SK-N-SH treated with all-trans-retinoic acid at 6 μM for 48 hours (cell line): ENCODE measurements at regions not wholly inside any gene's neighbourhood (a gene's known extent, or its start where the extent isn't known, plus 50 kb on each side); places are given as distances from the start of the nearest gene placed in this dataset.

ENCODE experiments used
- ATAC-seq: fragments of 200-7000 bp; cut with Tn5 transposase; 3 replicates; pipeline ENCODE4 v1.9.1; 2020; ENCODE audit warnings: mild to moderate bottlenecking, moderate library complexity
- ARNTL ChIP-seq: fragments of 450-650 bp; formaldehyde crosslinking; IDR thresholded peaks from 2 replicates; pipeline ENCODE4 v1.5.0; 2020; ENCODE audit warnings: low read depth, mild to moderate bottlenecking, moderate library complexity, borderline replicate concordance
- BACH2 ChIP-seq: fragments of 250-450 bp; sonication (Bioruptor Pico); IDR thresholded peaks from 2 replicates; pipeline ENCODE4 v1.9.0; 2021; ENCODE audit warnings: mild to moderate bottlenecking, borderline replicate concordance
- ESRRG ChIP-seq: fragments of 250-450 bp; sonication (Bioruptor Pico); IDR thresholded peaks from 2 replicates; pipeline ENCODE4 v1.6.1; 2021; ENCODE audit warnings: mild to moderate bottlenecking
- ISL1 ChIP-seq: fragments of 250-450 bp; sonication (Bioruptor Pico); IDR thresholded peaks from 2 replicates; pipeline ENCODE4 v2.1.2; 2022; ENCODE audit warnings: mild to moderate bottlenecking, moderate library complexity
- OSR1 ChIP-seq: fragments of 250-450 bp; sonication (Bioruptor Pico); IDR thresholded peaks from 2 replicates; pipeline ENCODE4 v1.8.0; 2022; ENCODE audit warnings: moderate library complexity, mild to moderate bottlenecking, inconsistent platforms
- PPARA ChIP-seq: fragments of 250-450 bp; sonication (Bioruptor Pico); IDR thresholded peaks from 2 replicates; pipeline ENCODE4 v1.5.0; 2020; ENCODE audit warnings: mild to moderate bottlenecking, borderline replicate concordance
- SNAI2 ChIP-seq: fragments of 250-450 bp; sonication (Bioruptor Pico); IDR thresholded peaks from 2 replicates; pipeline ENCODE4 v1.5.0; 2020; ENCODE audit warnings: mild to moderate bottlenecking, moderate library complexity
- TCF4 ChIP-seq: fragments of 250-450 bp; sonication (Bioruptor Pico); IDR thresholded peaks from 2 replicates; pipeline ENCODE4 v1.8.0; 2021; ENCODE audit warnings: mild to moderate bottlenecking, moderate library complexity, borderline replicate concordance
- ZC3H10 ChIP-seq: fragments of 250-450 bp; sonication (Bioruptor Pico); IDR thresholded peaks from 2 replicates; pipeline ENCODE4 v1.5.1; 2021; ENCODE audit warnings: mild to moderate bottlenecking, moderate library complexity
- ZFP3 ChIP-seq: fragments of 250-450 bp; sonication (Bioruptor Pico); IDR thresholded peaks from 2 replicates; pipeline ENCODE4 v1.5.0; 2020; ENCODE audit warnings: mild to moderate bottlenecking, moderate library complexity
- ZFP30 ChIP-seq: fragments of 450-650 bp; formaldehyde crosslinking; IDR thresholded peaks from 2 replicates; pipeline ENCODE4 v1.5.0; 2022; ENCODE audit warnings: mild to moderate bottlenecking, moderate library complexity
- ZNF565 ChIP-seq: fragments of 450-650 bp; formaldehyde crosslinking; conservative IDR thresholded peaks from 2 replicates; pipeline ENCODE4 v1.5.0; 2020; ENCODE audit warnings: low read depth, mild to moderate bottlenecking, moderate library complexity
- TF ChIP-seq, protein P1 (sequence below): fragments of 250-450 bp; sonication (Bioruptor Pico); IDR thresholded peaks from 2 replicates; pipeline ENCODE4 v1.8.0; 2020; ENCODE audit warnings: mild to moderate bottlenecking, moderate library complexity, borderline replicate concordance
- TF ChIP-seq, protein P2 (sequence below): fragments of 250-450 bp; sonication (Bioruptor Pico); IDR thresholded peaks from 2 replicates; pipeline ENCODE4 v1.5.0; 2020; ENCODE audit warnings: mild to moderate bottlenecking, moderate library complexity
- TF ChIP-seq, protein P3 (sequence below): fragments of 250-450 bp; sonication (Bioruptor Pico); IDR thresholded peaks from 2 replicates; pipeline ENCODE4 v1.8.0; 2021; ENCODE audit warnings: low read depth, mild to moderate bottlenecking, moderate library complexity, borderline replicate concordance
- TF ChIP-seq, protein P4 (sequence below): fragments of 250-450 bp; sonication (Bioruptor Pico); IDR thresholded peaks from 2 replicates; pipeline ENCODE4 v1.5.1; 2020; ENCODE audit warnings: low read depth, mild to moderate bottlenecking, moderate library complexity

DNA sequence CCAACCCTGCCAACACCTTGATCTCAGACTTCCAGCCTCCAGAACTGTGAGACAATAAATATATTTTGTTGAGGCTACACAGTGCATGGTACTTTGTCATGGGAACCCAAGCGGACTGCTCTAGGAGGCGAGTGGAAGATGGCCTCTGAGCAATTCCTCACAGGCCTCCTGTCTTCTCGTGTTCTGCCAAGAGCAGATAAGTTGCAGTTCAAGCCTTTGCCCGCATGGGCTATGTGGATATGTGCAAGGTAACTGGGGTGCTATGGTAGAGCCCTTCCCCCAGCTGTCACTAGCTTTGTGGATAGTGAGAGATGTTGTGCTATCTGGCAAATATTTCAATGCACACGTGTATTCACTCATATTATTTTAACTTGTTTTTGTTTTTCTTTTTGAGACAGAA, 156.0 kb upstream of the BCOR start:
- TF ChIP-seq, protein P1, sequence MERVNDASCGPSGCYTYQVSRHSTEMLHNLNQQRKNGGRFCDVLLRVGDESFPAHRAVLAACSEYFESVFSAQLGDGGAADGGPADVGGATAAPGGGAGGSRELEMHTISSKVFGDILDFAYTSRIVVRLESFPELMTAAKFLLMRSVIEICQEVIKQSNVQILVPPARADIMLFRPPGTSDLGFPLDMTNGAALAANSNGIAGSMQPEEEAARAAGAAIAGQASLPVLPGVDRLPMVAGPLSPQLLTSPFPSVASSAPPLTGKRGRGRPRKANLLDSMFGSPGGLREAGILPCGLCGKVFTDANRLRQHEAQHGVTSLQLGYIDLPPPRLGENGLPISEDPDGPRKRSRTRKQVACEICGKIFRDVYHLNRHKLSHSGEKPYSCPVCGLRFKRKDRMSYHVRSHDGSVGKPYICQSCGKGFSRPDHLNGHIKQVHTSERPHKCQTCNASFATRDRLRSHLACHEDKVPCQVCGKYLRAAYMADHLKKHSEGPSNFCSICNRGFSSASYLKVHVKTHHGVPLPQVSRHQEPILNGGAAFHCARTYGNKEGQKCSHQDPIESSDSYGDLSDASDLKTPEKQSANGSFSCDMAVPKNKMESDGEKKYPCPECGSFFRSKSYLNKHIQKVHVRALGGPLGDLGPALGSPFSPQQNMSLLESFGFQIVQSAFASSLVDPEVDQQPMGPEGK (CRISPR knock-in tag): no peak
- TF ChIP-seq, protein P2, sequence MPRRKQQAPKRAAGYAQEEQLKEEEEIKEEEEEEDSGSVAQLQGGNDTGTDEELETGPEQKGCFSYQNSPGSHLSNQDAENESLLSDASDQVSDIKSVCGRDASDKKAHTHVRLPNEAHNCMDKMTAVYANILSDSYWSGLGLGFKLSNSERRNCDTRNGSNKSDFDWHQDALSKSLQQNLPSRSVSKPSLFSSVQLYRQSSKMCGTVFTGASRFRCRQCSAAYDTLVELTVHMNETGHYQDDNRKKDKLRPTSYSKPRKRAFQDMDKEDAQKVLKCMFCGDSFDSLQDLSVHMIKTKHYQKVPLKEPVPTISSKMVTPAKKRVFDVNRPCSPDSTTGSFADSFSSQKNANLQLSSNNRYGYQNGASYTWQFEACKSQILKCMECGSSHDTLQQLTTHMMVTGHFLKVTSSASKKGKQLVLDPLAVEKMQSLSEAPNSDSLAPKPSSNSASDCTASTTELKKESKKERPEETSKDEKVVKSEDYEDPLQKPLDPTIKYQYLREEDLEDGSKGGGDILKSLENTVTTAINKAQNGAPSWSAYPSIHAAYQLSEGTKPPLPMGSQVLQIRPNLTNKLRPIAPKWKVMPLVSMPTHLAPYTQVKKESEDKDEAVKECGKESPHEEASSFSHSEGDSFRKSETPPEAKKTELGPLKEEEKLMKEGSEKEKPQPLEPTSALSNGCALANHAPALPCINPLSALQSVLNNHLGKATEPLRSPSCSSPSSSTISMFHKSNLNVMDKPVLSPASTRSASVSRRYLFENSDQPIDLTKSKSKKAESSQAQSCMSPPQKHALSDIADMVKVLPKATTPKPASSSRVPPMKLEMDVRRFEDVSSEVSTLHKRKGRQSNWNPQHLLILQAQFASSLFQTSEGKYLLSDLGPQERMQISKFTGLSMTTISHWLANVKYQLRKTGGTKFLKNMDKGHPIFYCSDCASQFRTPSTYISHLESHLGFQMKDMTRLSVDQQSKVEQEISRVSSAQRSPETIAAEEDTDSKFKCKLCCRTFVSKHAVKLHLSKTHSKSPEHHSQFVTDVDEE (CRISPR knock-in tag): no peak
- no peak for ATAC-seq

DNA sequence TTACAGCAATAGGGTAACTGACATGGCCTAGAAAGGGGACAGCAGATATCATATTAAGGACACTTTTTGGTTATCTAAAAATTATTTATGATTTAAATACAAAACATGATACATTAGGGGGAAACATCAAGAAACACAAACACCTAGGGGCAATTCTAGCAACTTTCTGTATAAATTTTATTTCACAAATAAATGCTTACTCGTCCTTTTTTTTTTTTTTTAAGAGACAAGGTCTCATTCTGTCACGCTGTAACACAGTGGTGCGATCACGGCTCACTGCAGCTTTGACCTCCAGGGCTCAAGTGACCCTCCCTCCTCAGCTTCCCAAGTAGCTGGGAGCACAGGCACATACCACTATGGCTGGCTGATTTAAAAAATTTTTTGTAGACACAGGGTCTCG, 151.8 kb upstream of the BCOR start:
- no peak for TF ChIP-seq ISL1 (CRISPR knock-in tag)
- TF ChIP-seq PPARA (CRISPR knock-in tag): no peak
- no peak for TF ChIP-seq ARNTL
- TF ChIP-seq BACH2: no peak
- no peak for ATAC-seq

DNA sequence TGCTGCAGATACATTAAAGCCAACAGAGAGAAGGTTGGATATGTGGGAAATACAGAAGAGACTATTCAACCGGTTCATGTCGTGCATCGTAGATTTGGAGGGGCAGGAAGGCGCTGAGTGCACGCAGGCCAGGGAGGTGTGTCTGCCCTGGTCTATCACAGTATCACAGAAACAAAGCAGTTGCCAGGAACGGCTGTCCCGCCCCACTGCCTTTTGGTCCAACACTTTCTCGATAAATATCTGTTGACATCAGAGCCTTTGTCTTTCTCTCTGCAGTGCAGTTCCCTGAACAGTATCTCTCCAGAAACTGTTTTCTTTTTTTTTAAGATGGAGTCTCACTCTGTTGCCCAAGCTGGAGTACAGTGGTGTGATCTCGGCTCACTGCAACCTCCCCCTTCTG, 151.1 kb upstream of the BCOR start:
- TF ChIP-seq SNAI2: no peak
- TF ChIP-seq, protein P3, sequence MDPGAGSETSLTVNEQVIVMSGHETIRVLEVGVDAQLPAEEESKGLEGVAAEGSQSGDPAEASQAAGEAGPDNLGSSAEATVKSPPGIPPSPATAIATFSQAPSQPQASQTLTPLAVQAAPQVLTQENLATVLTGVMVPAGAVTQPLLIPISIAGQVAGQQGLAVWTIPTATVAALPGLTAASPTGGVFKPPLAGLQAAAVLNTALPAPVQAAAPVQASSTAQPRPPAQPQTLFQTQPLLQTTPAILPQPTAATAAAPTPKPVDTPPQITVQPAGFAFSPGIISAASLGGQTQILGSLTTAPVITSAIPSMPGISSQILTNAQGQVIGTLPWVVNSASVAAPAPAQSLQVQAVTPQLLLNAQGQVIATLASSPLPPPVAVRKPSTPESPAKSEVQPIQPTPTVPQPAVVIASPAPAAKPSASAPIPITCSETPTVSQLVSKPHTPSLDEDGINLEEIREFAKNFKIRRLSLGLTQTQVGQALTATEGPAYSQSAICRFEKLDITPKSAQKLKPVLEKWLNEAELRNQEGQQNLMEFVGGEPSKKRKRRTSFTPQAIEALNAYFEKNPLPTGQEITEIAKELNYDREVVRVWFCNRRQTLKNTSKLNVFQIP (CRISPR knock-in tag): no peak
- TF ChIP-seq ARNTL: no peak
- TF ChIP-seq, protein P1 (CRISPR knock-in tag): no peak
- no peak for TF ChIP-seq TCF4 (CRISPR knock-in tag)
- TF ChIP-seq ZC3H10: no peak
- no peak for TF ChIP-seq ZNF565 (CRISPR knock-in tag)
- TF ChIP-seq, protein P2 (CRISPR knock-in tag): 0 out of 2 replicates have a peak, but pooled peaks have one; percentile 10
- TF ChIP-seq ISL1 (CRISPR knock-in tag): no peak
- ATAC-seq: no peak

DNA sequence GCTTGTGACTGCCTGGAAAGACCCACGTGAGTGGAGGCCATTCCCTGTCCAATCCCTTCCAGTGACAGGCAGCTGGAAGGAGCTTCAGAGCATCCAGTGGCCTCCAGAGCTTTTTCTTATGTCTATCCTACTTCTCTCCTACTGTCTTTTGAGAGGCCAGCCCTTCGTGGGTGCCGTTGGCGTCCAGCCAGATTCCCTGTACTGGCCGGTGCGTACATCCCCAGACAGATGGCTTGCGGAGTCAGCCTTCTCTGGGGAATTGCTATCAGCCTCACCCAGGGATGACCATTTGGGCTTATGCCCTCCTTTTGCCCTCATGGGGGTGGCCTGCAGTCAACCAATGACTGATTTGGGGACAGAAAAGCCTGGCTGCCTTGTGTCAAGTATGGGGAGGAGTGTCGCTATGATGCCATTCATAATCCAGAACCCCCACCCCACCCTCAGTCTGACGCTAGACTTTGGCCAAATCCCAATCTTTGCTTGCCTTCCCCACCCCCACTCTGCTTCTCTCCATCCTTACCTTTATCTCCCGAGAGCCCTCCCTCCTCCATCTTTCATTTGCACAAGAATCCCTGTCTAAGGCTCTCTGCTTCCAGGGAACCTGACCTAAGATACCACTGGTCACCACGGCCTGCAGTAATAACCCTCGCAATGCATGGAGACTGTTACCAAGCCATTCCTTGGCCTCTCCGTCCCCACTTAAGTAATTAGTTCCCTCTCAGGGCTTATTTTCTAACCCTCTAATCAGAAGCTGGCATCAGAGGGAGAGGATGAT, 150.3 kb upstream of the BCOR start:
- ATAC-seq: no peak
- TF ChIP-seq, protein P3 (CRISPR knock-in tag): no peak
- TF ChIP-seq TCF4 (CRISPR knock-in tag) (no peak), ZC3H10 (no peak), ARNTL (no peak), BACH2 (no peak), SNAI2 (no peak), OSR1 (no peak), ZFP3 (no peak), ZNF565 (CRISPR knock-in tag) (no peak), ESRRG (CRISPR knock-in tag) (no peak), ZFP30 (CRISPR knock-in tag) (no peak)
- TF ChIP-seq, protein P4, sequence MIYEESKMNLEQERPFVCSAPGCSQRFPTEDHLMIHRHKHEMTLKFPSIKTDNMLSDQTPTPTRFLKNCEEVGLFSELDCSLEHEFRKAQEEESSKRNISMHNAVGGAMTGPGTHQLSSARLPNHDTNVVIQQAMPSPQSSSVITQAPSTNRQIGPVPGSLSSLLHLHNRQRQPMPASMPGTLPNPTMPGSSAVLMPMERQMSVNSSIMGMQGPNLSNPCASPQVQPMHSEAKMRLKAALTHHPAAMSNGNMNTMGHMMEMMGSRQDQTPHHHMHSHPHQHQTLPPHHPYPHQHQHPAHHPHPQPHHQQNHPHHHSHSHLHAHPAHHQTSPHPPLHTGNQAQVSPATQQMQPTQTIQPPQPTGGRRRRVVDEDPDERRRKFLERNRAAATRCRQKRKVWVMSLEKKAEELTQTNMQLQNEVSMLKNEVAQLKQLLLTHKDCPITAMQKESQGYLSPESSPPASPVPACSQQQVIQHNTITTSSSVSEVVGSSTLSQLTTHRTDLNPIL (CRISPR knock-in tag): no peak
